ENCODE measurements at regions not wholly inside any gene's neighbourhood (a gene's known extent, or its start where the extent isn't known, plus 50 kb on each side); places are given as distances from the start of the nearest gene placed in this dataset.
"Not testable (repeated sequence)": the region's sequence is repeated elsewhere in the genome, so short reads cannot be mapped to it uniquely, and the experiment has no call there.

- DNase-seq (ENCODE audit: low read depth) = no peak
- TF ChIP-seq, protein P1, sequence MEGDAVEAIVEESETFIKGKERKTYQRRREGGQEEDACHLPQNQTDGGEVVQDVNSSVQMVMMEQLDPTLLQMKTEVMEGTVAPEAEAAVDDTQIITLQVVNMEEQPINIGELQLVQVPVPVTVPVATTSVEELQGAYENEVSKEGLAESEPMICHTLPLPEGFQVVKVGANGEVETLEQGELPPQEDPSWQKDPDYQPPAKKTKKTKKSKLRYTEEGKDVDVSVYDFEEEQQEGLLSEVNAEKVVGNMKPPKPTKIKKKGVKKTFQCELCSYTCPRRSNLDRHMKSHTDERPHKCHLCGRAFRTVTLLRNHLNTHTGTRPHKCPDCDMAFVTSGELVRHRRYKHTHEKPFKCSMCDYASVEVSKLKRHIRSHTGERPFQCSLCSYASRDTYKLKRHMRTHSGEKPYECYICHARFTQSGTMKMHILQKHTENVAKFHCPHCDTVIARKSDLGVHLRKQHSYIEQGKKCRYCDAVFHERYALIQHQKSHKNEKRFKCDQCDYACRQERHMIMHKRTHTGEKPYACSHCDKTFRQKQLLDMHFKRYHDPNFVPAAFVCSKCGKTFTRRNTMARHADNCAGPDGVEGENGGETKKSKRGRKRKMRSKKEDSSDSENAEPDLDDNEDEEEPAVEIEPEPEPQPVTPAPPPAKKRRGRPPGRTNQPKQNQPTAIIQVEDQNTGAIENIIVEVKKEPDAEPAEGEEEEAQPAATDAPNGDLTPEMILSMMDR (IDR thresholded peaks at IDR 0.05; ENCODE audit: insufficient read depth, low read length) = no peak
- H3K4me3 ChIP-seq (ENCODE audit: low read depth, low read length) = no peak overlapping the region
Measured at GRCh38 chr10:128191847-128192246, 65.6 kb upstream of the MKI67 start.

GRCh38 chr10:128201826-128202225, 75.6 kb upstream of the MKI67 start:
- DNase-seq (ENCODE audit: low read depth); H3K4me3 ChIP-seq (ENCODE audit: low read depth, low read length): not testable (repeated sequence)

DNA sequence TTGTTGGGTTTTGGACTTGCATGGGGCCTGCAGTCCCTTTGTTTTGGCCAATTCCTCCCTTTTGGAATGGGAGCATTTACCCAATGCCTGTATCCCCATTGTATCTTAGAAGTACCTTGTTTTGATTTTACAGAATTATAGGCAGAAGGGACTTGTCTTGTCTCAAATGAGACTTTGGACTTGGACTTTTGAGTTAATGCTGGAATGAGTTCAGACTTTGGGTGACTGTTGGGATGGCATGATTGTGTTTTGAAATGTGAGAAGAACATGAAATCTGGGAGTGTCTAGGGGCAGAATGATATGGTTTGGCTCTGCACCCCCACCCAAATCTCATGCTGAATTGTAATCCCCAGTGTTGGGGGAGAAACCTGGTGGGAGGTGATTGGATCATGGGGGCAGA, 76.8 kb upstream of the MKI67 start:
- DNase-seq (ENCODE audit: low read depth) = no peak

DNA sequence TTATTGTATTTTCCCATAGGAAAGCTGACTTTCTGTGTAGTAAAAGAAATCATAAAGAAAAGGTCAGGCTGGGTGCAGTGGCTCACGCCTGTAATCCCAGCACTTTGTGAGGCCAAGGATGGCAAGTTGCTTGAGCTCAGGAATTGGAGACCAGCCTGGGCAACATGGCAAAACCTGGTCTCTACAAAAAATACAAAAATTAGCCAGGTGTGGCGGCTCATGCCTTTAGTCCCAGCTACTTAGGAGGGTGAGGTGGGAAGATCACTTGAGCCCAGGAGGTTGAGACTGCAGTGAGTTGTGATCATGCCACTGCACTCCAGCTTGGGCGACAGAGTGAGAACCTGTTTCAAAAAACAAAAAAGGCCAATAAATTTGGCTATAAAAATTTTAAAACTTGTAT, 79.4 kb upstream of the MKI67 start:
- not testable (repeated sequence) for H3K4me3 ChIP-seq (ENCODE audit: low read depth, low read length); DNase-seq (ENCODE audit: low read depth)

More for the DNA sequence above, 76.8 kb upstream of the MKI67 start:
- TF ChIP-seq, protein P1 (IDR thresholded peaks at IDR 0.05; ENCODE audit: insufficient read depth, low read length) = no peak
- H3K4me3 ChIP-seq (ENCODE audit: low read depth, low read length) = no peak overlapping the region

- TF ChIP-seq, protein P1 (IDR thresholded peaks at IDR 0.05; ENCODE audit: insufficient read depth, low read length) = no peak
- DNase-seq (ENCODE audit: low read depth) = no peak
- no peak overlapping the region for H3K4me3 ChIP-seq (ENCODE audit: low read depth, low read length)
Measured at GRCh38 chr10:128206676-128207075, 80.5 kb upstream of the MKI67 start.

GRCh38 chr10:128209862-128210214, 83.6 kb upstream of the MKI67 start:
- TF ChIP-seq, protein P1 (IDR thresholded peaks at IDR 0.05; ENCODE audit: insufficient read depth, low read length) = no peak
- no peak for DNase-seq (ENCODE audit: low read depth)
- peak overlapping the region; percentile 28 for H3K4me3 ChIP-seq (ENCODE audit: low read depth, low read length)

DNA sequence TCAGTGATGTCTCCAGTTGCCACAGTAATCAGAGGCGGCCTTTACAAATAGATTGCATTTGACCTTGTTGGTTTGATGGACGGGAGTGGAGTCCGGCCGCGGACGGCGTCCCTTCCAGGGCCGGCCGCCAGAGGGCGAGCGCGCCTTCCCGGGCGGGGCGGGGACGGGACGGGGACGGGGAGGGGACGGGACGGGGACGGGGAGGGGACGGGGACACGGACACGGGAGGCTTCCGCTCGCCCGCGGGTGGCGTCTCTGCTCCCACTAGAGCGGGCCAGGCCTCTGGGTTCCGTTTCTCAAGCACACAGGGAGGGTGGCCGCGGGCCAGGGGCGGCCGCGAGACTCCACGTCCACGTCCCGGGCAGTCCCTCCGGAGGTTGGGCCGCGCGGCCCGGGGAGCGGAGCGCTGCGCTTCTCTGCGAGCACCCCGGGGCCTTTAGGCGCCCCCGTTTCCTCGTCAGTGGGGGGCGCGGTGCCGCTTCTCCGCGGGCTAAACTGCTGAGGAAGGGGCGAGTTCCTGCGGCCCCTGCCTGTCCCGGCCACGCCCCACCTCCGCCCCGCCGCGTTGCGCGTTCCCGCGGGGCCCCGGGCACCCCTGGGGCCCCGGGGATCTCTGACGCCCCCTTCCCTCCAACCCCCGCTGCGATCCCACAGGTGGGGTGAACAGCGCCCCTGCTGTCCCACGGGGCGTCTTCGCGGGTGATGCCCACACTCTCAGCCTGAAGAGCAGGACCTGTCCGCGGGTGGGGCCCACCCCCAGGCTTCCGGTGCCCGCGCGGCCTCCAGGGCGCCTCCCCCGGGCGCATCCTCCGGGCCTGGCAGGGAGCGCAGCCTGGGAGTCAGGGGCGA, 84.2 kb upstream of the MKI67 start:
- H3K4me3 ChIP-seq (ENCODE audit: low read depth, low read length) = peak overlapping the region; percentile 53
- peak; percentile 8 for DNase-seq (ENCODE audit: low read depth)
- TF ChIP-seq, protein P1 (IDR thresholded peaks at IDR 0.05; ENCODE audit: insufficient read depth, low read length) = peak; percentile 60

GRCh38 chr10:128211064-128211504, 84.9 kb upstream of the MKI67 start:
- TF ChIP-seq, protein P1 (IDR thresholded peaks at IDR 0.05; ENCODE audit: insufficient read depth, low read length) = no peak
- H3K4me3 ChIP-seq (ENCODE audit: low read depth, low read length) = no peak overlapping the region

More at GRCh38 chr10:128211064-128211504, 84.9 kb upstream of the MKI67 start:
- DNase-seq (ENCODE audit: low read depth) = no peak

All from fibroblast of the aortic adventitia (primary cell).